GM23338 (cell line): ENCODE measurements at regions not wholly inside any gene's neighbourhood (a gene's known extent, or its start where the extent isn't known, plus 50 kb on each side); places are given as distances from the start of the nearest gene placed in this dataset.

Experiments
- ATAC-seq: fragments of 200-7000 bp; cut with Tn5 transposase; 3 replicates; pipeline ENCODE4 v1.9.1; 2020
- DNase-seq: peaks from one replicate; pipeline ENCODE4 v3.0.0-alpha.2; 2015; ENCODE audit warnings: low spot score
- H2AFZ ChIP-seq: fragments of 200-600 bp; sonication (generic); 2 replicates; pipeline ENCODE4 v1.8.0; 2016; ENCODE audit warnings: antibody characterized with exemption, mild to moderate bottlenecking, moderate library complexity
- H3F3A ChIP-seq: fragments of 200-600 bp; sonication (generic); replicated peaks from 2 replicates; pipeline ENCODE4 v1.8.0; 2017; ENCODE audit warnings: antibody characterized with exemption, mixed run types, low read depth
- H3K27ac ChIP-seq: fragments of 200-600 bp; sonication (generic); 2 replicates; pipeline ENCODE4 v1.6.1; 2016; ENCODE audit warnings: low read depth
- H3K27me3 ChIP-seq: fragments of 200-600 bp; sonication (generic); 2 replicates; pipeline ENCODE4 v1.8.0; 2016; ENCODE audit warnings: mild to moderate bottlenecking, mixed run types, moderate library complexity; ENCODE audit not compliant: insufficient read depth
- H3K36me3 ChIP-seq: fragments of 200-600 bp; sonication (generic); 2 replicates; pipeline ENCODE4 v1.8.0; 2016; ENCODE audit warnings: mild to moderate bottlenecking; ENCODE audit not compliant: insufficient read depth
- H3K4me1 ChIP-seq: fragments of 200-600 bp; sonication (generic); 2 replicates; pipeline ENCODE4 v1.8.0; 2016; ENCODE audit warnings: mild to moderate bottlenecking, moderate library complexity; ENCODE audit not compliant: insufficient read depth
- H3K4me2 ChIP-seq: fragments of 200-600 bp; sonication (generic); 2 replicates; pipeline ENCODE4 v1.7.1; 2017; ENCODE audit warnings: mixed run types
- H3K4me3 ChIP-seq: fragments of 200-600 bp; sonication (generic); 2 replicates; pipeline ENCODE4 v1.6.1; 2016; ENCODE audit warnings: mixed run types
- H3K79me2 ChIP-seq: fragments of 200-600 bp; sonication (generic); replicated peaks from 2 replicates; pipeline ENCODE4 v1.8.0; 2017; ENCODE audit warnings: mild to moderate bottlenecking; ENCODE audit not compliant: insufficient read depth
- H3K9me2 ChIP-seq: fragments of 200-600 bp; sonication (generic); 2 replicates; pipeline ENCODE4 v1.8.0; 2017; ENCODE audit not compliant: insufficient read depth
- H4K20me1 ChIP-seq: fragments of 200-600 bp; sonication (generic); replicated peaks from 2 replicates; pipeline ENCODE4 v1.8.0; 2017; ENCODE audit warnings: mild to moderate bottlenecking; ENCODE audit not compliant: insufficient read depth
- H3K27ac Mint-ChIP-seq: 2 replicates; pipeline ENCODE4 v1.8.0; 2020; ENCODE audit warnings: inconsistent platforms, mild to moderate bottlenecking, moderate library complexity, mixed read lengths
- H3K27me3 Mint-ChIP-seq: 3 replicates; pipeline ENCODE4 v1.8.0; 2022; ENCODE audit warnings: low read depth, mild to moderate bottlenecking, moderate library complexity, mixed read lengths, inconsistent platforms; ENCODE audit not compliant: insufficient read depth, poor library complexity
- H3K36me3 Mint-ChIP-seq: 3 replicates; pipeline ENCODE4 v1.8.0; 2021; ENCODE audit warnings: low read depth, mild to moderate bottlenecking, inconsistent platforms, moderate library complexity, mixed read lengths
- H3K4me1 Mint-ChIP-seq: 3 replicates; pipeline ENCODE4 v1.8.0; 2020; ENCODE audit warnings: mild to moderate bottlenecking, inconsistent platforms, mixed read lengths
- H3K4me3 Mint-ChIP-seq: 3 replicates; pipeline ENCODE4 v1.8.0; 2021; ENCODE audit warnings: moderate library complexity, mild to moderate bottlenecking, inconsistent platforms, mixed read lengths
- H3K9me3 Mint-ChIP-seq: 3 replicates; pipeline ENCODE4 v1.8.0; 2020; ENCODE audit warnings: moderate library complexity, mild to moderate bottlenecking, inconsistent platforms, mixed read lengths
- ETS1 ChIP-seq: IDR thresholded peaks from 2 replicates; pipeline ENCODE4 v1.6.1; 2016; ENCODE audit warnings: antibody characterized with exemption
- STAT1 ChIP-seq: IDR thresholded peaks from one replicate; pipeline ENCODE4 v1.6.1; 2016; ENCODE audit warnings: antibody characterized with exemption; ENCODE audit not compliant: unreplicated experiment
- ZNF114 ChIP-seq: fragments of 250-450 bp; sonication (Bioruptor Pico); IDR thresholded peaks from 2 replicates; pipeline ENCODE4 v1.5.0; 2020; ENCODE audit warnings: mild to moderate bottlenecking, moderate library complexity
- TF ChIP-seq, protein P1 (sequence below): fragments of 250-450 bp; sonication (Bioruptor Pico); IDR thresholded peaks from 2 replicates; pipeline ENCODE4 v1.5.0; 2020; ENCODE audit warnings: mild to moderate bottlenecking, moderate library complexity

GRCh38 chr2:60054571-60055340 is 498.7 kb downstream of the BCL11A start:
- Histone ChIP-seq H2AFZ (no peak overlapping the region), H3F3A (no peaks in the 10 kb centered on the region), H3K27ac (no peak overlapping the region), H3K36me3 (no peaks in the 10 kb centered on the region), H3K79me2 (no peaks in the 10 kb centered on the region), H3K9me2 (peaks cover 25% of the 10 kb centered on the region), H4K20me1 (no peaks in the 10 kb centered on the region), H3K27me3 (no peaks in the 10 kb centered on the region), H3K4me3 (no peak overlapping the region), H3K4me2 (no peak overlapping the region), H3K4me1 (peaks cover 17% of the 10 kb centered on the region)
- ATAC-seq (no peak), DNase-seq (no peak)
- Mint-ChIP-seq H3K4me3 (no peak overlapping the region), H3K9me3 (peaks cover 4% of the 10 kb centered on the region; the same call in 1 of the 3 replicates), H3K4me1 (peaks cover 33% of the 10 kb centered on the region), H3K27ac (no peak overlapping the region), H3K36me3 (no peaks in the 10 kb centered on the region), H3K27me3 (peaks cover 8% of the 10 kb centered on the region)
- TF ChIP-seq, protein P1, sequence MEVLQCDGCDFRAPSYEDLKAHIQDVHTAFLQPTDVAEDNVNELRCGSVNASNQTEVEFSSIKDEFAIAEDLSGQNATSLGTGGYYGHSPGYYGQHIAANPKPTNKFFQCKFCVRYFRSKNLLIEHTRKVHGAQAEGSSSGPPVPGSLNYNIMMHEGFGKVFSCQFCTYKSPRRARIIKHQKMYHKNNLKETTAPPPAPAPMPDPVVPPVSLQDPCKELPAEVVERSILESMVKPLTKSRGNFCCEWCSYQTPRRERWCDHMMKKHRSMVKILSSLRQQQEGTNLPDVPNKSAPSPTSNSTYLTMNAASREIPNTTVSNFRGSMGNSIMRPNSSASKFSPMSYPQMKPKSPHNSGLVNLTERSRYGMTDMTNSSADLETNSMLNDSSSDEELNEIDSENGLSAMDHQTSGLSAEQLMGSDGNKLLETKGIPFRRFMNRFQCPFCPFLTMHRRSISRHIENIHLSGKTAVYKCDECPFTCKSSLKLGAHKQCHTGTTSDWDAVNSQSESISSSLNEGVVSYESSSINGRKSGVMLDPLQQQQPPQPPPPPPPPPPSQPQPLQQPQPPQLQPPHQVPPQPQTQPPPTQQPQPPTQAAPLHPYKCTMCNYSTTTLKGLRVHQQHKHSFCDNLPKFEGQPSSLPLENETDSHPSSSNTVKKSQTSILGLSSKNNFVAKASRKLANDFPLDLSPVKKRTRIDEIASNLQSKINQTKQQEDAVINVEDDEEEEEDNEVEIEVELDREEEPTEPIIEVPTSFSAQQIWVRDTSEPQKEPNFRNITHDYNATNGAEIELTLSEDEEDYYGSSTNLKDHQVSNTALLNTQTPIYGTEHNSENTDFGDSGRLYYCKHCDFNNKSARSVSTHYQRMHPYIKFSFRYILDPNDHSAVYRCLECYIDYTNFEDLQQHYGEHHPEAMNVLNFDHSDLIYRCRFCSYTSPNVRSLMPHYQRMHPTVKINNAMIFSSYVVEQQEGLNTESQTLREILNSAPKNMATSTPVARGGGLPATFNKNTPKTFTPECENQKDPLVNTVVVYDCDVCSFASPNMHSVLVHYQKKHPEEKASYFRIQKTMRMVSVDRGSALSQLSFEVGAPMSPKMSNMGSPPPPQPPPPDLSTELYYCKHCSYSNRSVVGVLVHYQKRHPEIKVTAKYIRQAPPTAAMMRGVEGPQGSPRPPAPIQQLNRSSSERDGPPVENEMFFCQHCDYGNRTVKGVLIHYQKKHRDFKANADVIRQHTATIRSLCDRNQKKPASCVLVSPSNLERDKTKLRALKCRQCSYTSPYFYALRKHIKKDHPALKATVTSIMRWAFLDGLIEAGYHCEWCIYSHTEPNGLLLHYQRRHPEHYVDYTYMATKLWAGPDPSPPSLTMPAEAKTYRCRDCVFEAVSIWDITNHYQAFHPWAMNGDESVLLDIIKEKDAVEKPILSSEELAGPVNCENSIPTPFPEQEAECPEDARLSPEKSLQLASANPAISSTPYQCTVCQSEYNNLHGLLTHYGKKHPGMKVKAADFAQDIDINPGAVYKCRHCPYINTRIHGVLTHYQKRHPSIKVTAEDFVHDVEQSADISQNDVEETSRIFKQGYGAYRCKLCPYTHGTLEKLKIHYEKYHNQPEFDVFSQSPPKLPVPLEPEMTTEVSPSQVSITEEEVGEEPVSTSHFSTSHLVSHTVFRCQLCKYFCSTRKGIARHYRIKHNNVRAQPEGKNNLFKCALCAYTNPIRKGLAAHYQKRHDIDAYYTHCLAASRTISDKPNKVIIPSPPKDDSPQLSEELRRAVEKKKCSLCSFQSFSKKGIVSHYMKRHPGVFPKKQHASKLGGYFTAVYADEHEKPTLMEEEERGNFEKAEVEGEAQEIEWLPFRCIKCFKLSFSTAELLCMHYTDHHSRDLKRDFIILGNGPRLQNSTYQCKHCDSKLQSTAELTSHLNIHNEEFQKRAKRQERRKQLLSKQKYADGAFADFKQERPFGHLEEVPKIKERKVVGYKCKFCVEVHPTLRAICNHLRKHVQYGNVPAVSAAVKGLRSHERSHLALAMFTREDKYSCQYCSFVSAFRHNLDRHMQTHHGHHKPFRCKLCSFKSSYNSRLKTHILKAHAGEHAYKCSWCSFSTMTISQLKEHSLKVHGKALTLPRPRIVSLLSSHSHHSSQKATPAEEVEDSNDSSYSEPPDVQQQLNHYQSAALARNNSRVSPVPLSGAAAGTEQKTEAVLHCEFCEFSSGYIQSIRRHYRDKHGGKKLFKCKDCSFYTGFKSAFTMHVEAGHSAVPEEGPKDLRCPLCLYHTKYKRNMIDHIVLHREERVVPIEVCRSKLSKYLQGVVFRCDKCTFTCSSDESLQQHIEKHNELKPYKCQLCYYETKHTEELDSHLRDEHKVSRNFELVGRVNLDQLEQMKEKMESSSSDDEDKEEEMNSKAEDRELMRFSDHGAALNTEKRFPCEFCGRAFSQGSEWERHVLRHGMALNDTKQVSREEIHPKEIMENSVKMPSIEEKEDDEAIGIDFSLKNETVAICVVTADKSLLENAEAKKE (CRISPR knock-in tag), result no peak
- TF ChIP-seq STAT1 (no peak), ZNF114 (CRISPR knock-in tag) (no peak), ETS1 (no peak)
